ENCODE measurements at regions not wholly inside any gene's neighbourhood (a gene's known extent, or its start where the extent isn't known, plus 50 kb on each side); places are given as distances from the start of the nearest gene placed in this dataset.

- Histone ChIP-seq H3K9me3 (replicated peaks; ENCODE audit: control insufficient read depth, low read depth, low read length) (no peaks in the 10 kb centered on the region), H3K4me1 (ENCODE audit: control insufficient read depth, insufficient read depth, low read length) (no peaks in the 10 kb centered on the region), H3K27ac (ENCODE audit: low read length) (no peak overlapping the region), H3K27me3 (ENCODE audit: control insufficient read depth, insufficient read depth, low read length) (no peaks in the 10 kb centered on the region), H3K4me3 (ENCODE audit: low read length) (no peak overlapping the region), H3K36me3 (ENCODE audit: control insufficient read depth, insufficient read depth, low read length) (no peaks in the 10 kb centered on the region)
- no peak for DNase-seq
- no CpG with 5 or more reads among the region's 2 CpGs for WGBS (ENCODE audit: insufficient coverage)
Measured at GRCh38 chr13:22077764-22078163, 406.9 kb downstream of the FGF9 start.

GRCh38 chr13:22079961-22080360 lies 409.1 kb downstream of the FGF9 start:
- Histone ChIP-seq H3K27me3 (ENCODE audit: control insufficient read depth, insufficient read depth, low read length) (no peaks in the 10 kb centered on the region), H3K9me3 (replicated peaks; ENCODE audit: control insufficient read depth, low read depth, low read length) (no peaks in the 10 kb centered on the region), H3K4me3 (ENCODE audit: low read length) (no peak overlapping the region), H3K36me3 (ENCODE audit: control insufficient read depth, insufficient read depth, low read length) (no peaks in the 10 kb centered on the region), H3K27ac (ENCODE audit: low read length) (no peak overlapping the region), H3K4me1 (ENCODE audit: control insufficient read depth, insufficient read depth, low read length) (no peaks in the 10 kb centered on the region)
- 87% methylated on average over 6 of the region's 11 CpGs for WGBS (ENCODE audit: insufficient coverage)
- DNase-seq = no peak

- no CpG with 5 or more reads among the region's 2 CpGs for WGBS (ENCODE audit: insufficient coverage)
Measured at GRCh38 chr13:22080832-22081231, 410.0 kb downstream of the FGF9 start.

GRCh38 chr13:22081430-22081829 lies 410.6 kb downstream of the FGF9 start:
- Histone ChIP-seq H3K9me3 (replicated peaks; ENCODE audit: control insufficient read depth, low read depth, low read length) (no peaks in the 10 kb centered on the region), H3K27me3 (ENCODE audit: control insufficient read depth, insufficient read depth, low read length) (no peaks in the 10 kb centered on the region), H3K36me3 (ENCODE audit: control insufficient read depth, insufficient read depth, low read length) (no peaks in the 10 kb centered on the region), H3K4me3 (ENCODE audit: low read length) (no peak overlapping the region), H3K4me1 (ENCODE audit: control insufficient read depth, insufficient read depth, low read length) (peaks cover 4% of the 10 kb centered on the region), H3K27ac (ENCODE audit: low read length) (no peak overlapping the region)
- DNase-seq = no peak
- 57% methylated on average over 4 of the region's 6 CpGs for WGBS (ENCODE audit: insufficient coverage)

More at GRCh38 chr13:22080832-22081231, 410.0 kb downstream of the FGF9 start:
- Histone ChIP-seq H3K27ac (ENCODE audit: low read length) (no peak overlapping the region), H3K27me3 (ENCODE audit: control insufficient read depth, insufficient read depth, low read length) (no peaks in the 10 kb centered on the region), H3K36me3 (ENCODE audit: control insufficient read depth, insufficient read depth, low read length) (no peaks in the 10 kb centered on the region), H3K4me1 (ENCODE audit: control insufficient read depth, insufficient read depth, low read length) (no peaks in the 10 kb centered on the region), H3K9me3 (replicated peaks; ENCODE audit: control insufficient read depth, low read depth, low read length) (no peaks in the 10 kb centered on the region), H3K4me3 (ENCODE audit: low read length) (no peak overlapping the region)
- no peak for DNase-seq

- Histone ChIP-seq H3K9me3 (replicated peaks; ENCODE audit: control insufficient read depth, low read depth, low read length) (no peaks in the 10 kb centered on the region), H3K4me3 (ENCODE audit: low read length) (no peak overlapping the region), H3K27me3 (ENCODE audit: control insufficient read depth, insufficient read depth, low read length) (no peaks in the 10 kb centered on the region), H3K27ac (ENCODE audit: low read length) (no peak overlapping the region), H3K36me3 (ENCODE audit: control insufficient read depth, insufficient read depth, low read length) (no peaks in the 10 kb centered on the region), H3K4me1 (ENCODE audit: control insufficient read depth, insufficient read depth, low read length) (peaks cover 10% of the 10 kb centered on the region)
- DNase-seq = no peak
- WGBS (ENCODE audit: insufficient coverage) = no CpG with 5 or more reads among the region's 2 CpGs
Measured at GRCh38 chr13:22082030-22082429, 411.2 kb downstream of the FGF9 start.

GRCh38 chr13:22082437-22083100 lies 411.7 kb downstream of the FGF9 start:
- Histone ChIP-seq H3K4me1 (ENCODE audit: control insufficient read depth, insufficient read depth, low read length) (peaks cover 16% of the 10 kb centered on the region), H3K9me3 (replicated peaks; ENCODE audit: control insufficient read depth, low read depth, low read length) (no peaks in the 10 kb centered on the region), H3K4me3 (ENCODE audit: low read length) (no peak overlapping the region), H3K27ac (ENCODE audit: low read length) (no peak overlapping the region), H3K27me3 (ENCODE audit: control insufficient read depth, insufficient read depth, low read length) (no peaks in the 10 kb centered on the region), H3K36me3 (ENCODE audit: control insufficient read depth, insufficient read depth, low read length) (no peaks in the 10 kb centered on the region)
- 33% methylated on average over 1 of the region's 2 CpGs for WGBS (ENCODE audit: insufficient coverage)
- DNase-seq = no peak

GRCh38 chr13:22085001-22085400 lies 414.1 kb downstream of the FGF9 start:
- Histone ChIP-seq H3K27me3 (ENCODE audit: control insufficient read depth, insufficient read depth, low read length) (no peaks in the 10 kb centered on the region), H3K4me1 (ENCODE audit: control insufficient read depth, insufficient read depth, low read length) (peaks cover 16% of the 10 kb centered on the region), H3K27ac (ENCODE audit: low read length) (no peak overlapping the region), H3K4me3 (ENCODE audit: low read length) (no peak overlapping the region), H3K36me3 (ENCODE audit: control insufficient read depth, insufficient read depth, low read length) (no peaks in the 10 kb centered on the region), H3K9me3 (replicated peaks; ENCODE audit: control insufficient read depth, low read depth, low read length) (no peaks in the 10 kb centered on the region)
- no CpG with 5 or more reads among the region's 2 CpGs for WGBS (ENCODE audit: insufficient coverage)
- DNase-seq = no peak

GRCh38 chr13:22086597-22087330 lies 415.9 kb downstream of the FGF9 start:
- Histone ChIP-seq H3K27ac (ENCODE audit: low read length) (peak overlapping the region; percentile 69), H3K4me1 (ENCODE audit: control insufficient read depth, insufficient read depth, low read length) (peaks cover 16% of the 10 kb centered on the region), H3K9me3 (replicated peaks; ENCODE audit: control insufficient read depth, low read depth, low read length) (no peaks in the 10 kb centered on the region), H3K4me3 (ENCODE audit: low read length) (no peak overlapping the region), H3K27me3 (ENCODE audit: control insufficient read depth, insufficient read depth, low read length) (no peaks in the 10 kb centered on the region), H3K36me3 (ENCODE audit: control insufficient read depth, insufficient read depth, low read length) (no peaks in the 10 kb centered on the region)
- 17% methylated on average over 8 of the region's 10 CpGs for WGBS (ENCODE audit: insufficient coverage)
- peak; percentile 86 for DNase-seq

GRCh38 chr13:22090106-22090505 lies 419.2 kb downstream of the FGF9 start:
- no peak overlapping the region for H3K4me3 ChIP-seq (ENCODE audit: low read length)
- H3K27ac ChIP-seq (ENCODE audit: low read length) = no peak overlapping the region
- peaks cover 16% of the 10 kb centered on the region for H3K4me1 ChIP-seq (ENCODE audit: control insufficient read depth, insufficient read depth, low read length)
- peaks cover 2% of the 10 kb centered on the region for H3K9me3 ChIP-seq (replicated peaks; ENCODE audit: control insufficient read depth, low read depth, low read length)
- no peaks in the 10 kb centered on the region for H3K36me3 ChIP-seq (ENCODE audit: control insufficient read depth, insufficient read depth, low read length)
- no CpG with 5 or more reads among the region's 4 CpGs for WGBS (ENCODE audit: insufficient coverage)
- no peak for DNase-seq
- H3K27me3 ChIP-seq (ENCODE audit: control insufficient read depth, insufficient read depth, low read length) = no peaks in the 10 kb centered on the region

GRCh38 chr13:22091222-22091970 lies 420.5 kb downstream of the FGF9 start:
- peak; percentile 94 for DNase-seq
- WGBS (ENCODE audit: insufficient coverage) = 22% methylated on average over 4 of the region's 10 CpGs
- H3K27me3 ChIP-seq (ENCODE audit: control insufficient read depth, insufficient read depth, low read length) = no peaks in the 10 kb centered on the region
- peaks cover 12% of the 10 kb centered on the region for H3K4me1 ChIP-seq (ENCODE audit: control insufficient read depth, insufficient read depth, low read length)
- peaks cover 3% of the 10 kb centered on the region for H3K9me3 ChIP-seq (replicated peaks; ENCODE audit: control insufficient read depth, low read depth, low read length)
- no peak overlapping the region for H3K4me3 ChIP-seq (ENCODE audit: low read length)
- H3K36me3 ChIP-seq (ENCODE audit: control insufficient read depth, insufficient read depth, low read length) = no peaks in the 10 kb centered on the region
- H3K27ac ChIP-seq (ENCODE audit: low read length) = no peak overlapping the region

All from muscle of leg (tissue), 3 donors.